Uterus (tissue), 3 donors: ENCODE measurements at regions not wholly inside any gene's neighbourhood (a gene's known extent, or its start where the extent isn't known, plus 50 kb on each side); places are given as distances from the start of the nearest gene placed in this dataset.

ENCODE experiments used
- DNase-seq, 2 donors: peaks; one replicate each; pipeline ENCODE4 v3.0.0-alpha.2; 2019 to 2020
- H3K27ac ChIP-seq, 2 donors: fragments of 200-600 bp; sonication (generic); 1 replicate in 1 of 2; 2 replicates in 1 of 2; pipeline ENCODE4 v1.5.1; 2016 to 2018
- H3K27me3 ChIP-seq, 2 donors: fragments of 200-600 bp; sonication (generic); one replicate each; pipeline ENCODE4 v1.5.1; 2018 to 2019; ENCODE audit warnings: control low read depth in 1 of 2
- H3K36me3 ChIP-seq, 2 donors: fragments of 200-600 bp; sonication (generic); one replicate each; pipeline ENCODE4 v1.5.1; 2019; ENCODE audit warnings: control low read depth in 1 of 2
- H3K4me1 ChIP-seq, 2 donors: fragments of 200-600 bp; sonication (generic); one replicate each; pipeline ENCODE4 v1.5.1; 2018 to 2019; ENCODE audit warnings: control low read depth in 1 of 2
- H3K4me3 ChIP-seq, 2 donors: fragments of 200-600 bp; sonication (generic); 1 replicate in 1 of 2; 2 replicates in 1 of 2; pipeline ENCODE4 v1.5.1; 2018 to 2019; ENCODE audit warnings: mild to moderate bottlenecking in 1 of 2
- H3K9me3 ChIP-seq, 2 donors: fragments of 200-600 bp; sonication (generic); one replicate each; pipeline ENCODE4 v1.5.1; 2019; ENCODE audit warnings: control low read depth in 1 of 2
- POLR2A ChIP-seq, 2 donors: fragments of 450-650 bp; IDR thresholded peaks; one replicate each; pipeline ENCODE4 v1.6.1; 2016; ENCODE audit warnings: antibody characterized with exemption in 2 of 2, mild to moderate bottlenecking in 1 of 2, moderate library complexity in 1 of 2
- intact Hi-C: fragments of 100-400 bp; cut with DNase I; formaldehyde crosslinking; loops from one replicate; pipeline ENCODE4 v1.15.1; 2023; ENCODE audit warnings: low total_unique reads
- TF ChIP-seq, protein P1 (sequence below), 4 experiments: fragments of 200-600 bp in 2 of 4; fragments of 450-650 bp in 2 of 4; sonication (generic) in 2 of 4; IDR thresholded peaks; one replicate each; pipeline ENCODE4 v1.5.1; 2016 to 2019; ENCODE audit warnings: antibody characterized with exemption in 4 of 4, mild to moderate bottlenecking in 2 of 4, moderate library complexity in 1 of 4
- donor health status: DM: yes; HTN: yes; CAD: no.

DNA sequence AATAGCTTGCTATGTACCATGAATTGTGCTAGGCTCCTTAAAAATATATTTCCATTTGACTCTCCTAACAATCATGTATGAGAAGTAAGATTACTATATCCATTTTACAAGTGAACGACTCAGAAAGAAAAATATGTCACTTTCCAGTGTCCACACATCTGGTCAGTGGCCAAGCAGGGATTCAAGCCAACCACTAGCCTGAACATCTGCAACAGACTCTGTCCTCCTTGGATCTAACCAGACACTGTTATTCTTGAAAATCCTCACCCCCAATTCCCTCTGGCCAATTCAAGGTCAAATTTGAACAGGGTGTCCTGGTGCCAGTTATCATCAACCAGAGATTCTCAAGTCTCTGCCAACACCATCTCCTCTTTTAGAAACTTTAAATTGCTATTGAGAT, 344.1 kb upstream of the WWC1 start:
- H3K4me1 ChIP-seq, result no peaks in the 10 kb centered on the region
- H3K36me3 ChIP-seq, result no peaks in the 10 kb centered on the region
- no peaks in the 10 kb centered on the region for H3K27me3 ChIP-seq
- intact Hi-C loops, result no loop called here
- H3K27ac ChIP-seq, result no peak overlapping the region
- no peak for TF ChIP-seq POLR2A (IDR thresholded peaks at IDR 0.05)
- TF ChIP-seq, protein P1, sequence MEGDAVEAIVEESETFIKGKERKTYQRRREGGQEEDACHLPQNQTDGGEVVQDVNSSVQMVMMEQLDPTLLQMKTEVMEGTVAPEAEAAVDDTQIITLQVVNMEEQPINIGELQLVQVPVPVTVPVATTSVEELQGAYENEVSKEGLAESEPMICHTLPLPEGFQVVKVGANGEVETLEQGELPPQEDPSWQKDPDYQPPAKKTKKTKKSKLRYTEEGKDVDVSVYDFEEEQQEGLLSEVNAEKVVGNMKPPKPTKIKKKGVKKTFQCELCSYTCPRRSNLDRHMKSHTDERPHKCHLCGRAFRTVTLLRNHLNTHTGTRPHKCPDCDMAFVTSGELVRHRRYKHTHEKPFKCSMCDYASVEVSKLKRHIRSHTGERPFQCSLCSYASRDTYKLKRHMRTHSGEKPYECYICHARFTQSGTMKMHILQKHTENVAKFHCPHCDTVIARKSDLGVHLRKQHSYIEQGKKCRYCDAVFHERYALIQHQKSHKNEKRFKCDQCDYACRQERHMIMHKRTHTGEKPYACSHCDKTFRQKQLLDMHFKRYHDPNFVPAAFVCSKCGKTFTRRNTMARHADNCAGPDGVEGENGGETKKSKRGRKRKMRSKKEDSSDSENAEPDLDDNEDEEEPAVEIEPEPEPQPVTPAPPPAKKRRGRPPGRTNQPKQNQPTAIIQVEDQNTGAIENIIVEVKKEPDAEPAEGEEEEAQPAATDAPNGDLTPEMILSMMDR (IDR thresholded peaks at IDR 0.05), result no peak
- no peak overlapping the region for H3K4me3 ChIP-seq
- DNase-seq, result no peak
- H3K9me3 ChIP-seq, result no peaks in the 10 kb centered on the region

DNA sequence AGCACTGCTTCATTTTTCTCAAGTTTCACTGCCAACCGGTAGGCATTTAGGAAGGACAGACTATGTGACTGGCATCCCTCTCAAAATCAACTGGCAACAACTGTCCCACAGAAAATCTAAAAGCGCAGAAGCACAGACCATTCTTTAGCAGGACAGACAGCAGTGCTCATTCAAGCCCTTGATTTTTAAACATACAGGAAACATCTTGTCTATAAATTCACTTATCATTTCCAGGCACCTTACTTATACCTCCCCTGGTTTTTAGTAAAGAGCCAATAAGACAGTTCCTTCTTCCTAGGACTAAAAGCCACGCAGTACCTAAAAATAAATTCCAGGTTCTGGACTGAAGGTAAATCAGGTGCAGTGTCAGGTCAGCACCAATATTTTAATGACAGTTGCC, 343.2 kb upstream of the WWC1 start:
- Histone ChIP-seq H3K9me3 (no peaks in the 10 kb centered on the region), H3K27ac (no peak overlapping the region), H3K4me1 (no peaks in the 10 kb centered on the region), H3K27me3 (no peaks in the 10 kb centered on the region), H3K36me3 (no peaks in the 10 kb centered on the region), H3K4me3 (no peak overlapping the region)
- no peak for TF ChIP-seq POLR2A (IDR thresholded peaks at IDR 0.05)
- TF ChIP-seq, protein P1 (IDR thresholded peaks at IDR 0.05), result no peak
- DNase-seq, result no peak
- intact Hi-C loops, result no loop called here

DNA sequence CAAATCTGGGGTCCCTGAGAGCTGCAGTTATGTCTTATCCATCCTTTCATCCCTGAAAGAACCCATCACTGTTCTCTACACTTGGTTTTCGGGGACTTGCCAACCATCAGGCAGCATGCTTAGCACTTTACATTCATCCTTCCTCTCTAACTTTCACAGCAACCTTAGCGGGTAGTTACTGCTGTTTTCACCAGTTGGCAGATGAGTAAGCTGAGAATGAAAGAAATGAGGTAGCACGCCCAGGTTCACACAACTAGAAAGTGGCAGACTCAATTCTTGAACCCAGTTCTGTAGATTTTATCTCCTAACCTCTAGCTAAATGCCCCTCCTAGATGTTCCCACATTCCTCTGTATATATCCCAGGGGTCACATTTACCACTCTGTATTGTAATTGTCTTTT, 342.0 kb upstream of the WWC1 start:
- H3K9me3 ChIP-seq, result no peaks in the 10 kb centered on the region
- DNase-seq, result no peak
- no peak overlapping the region for H3K4me3 ChIP-seq
- no peaks in the 10 kb centered on the region for H3K27me3 ChIP-seq
- intact Hi-C loops, result no loop called here
- no peaks in the 10 kb centered on the region for H3K4me1 ChIP-seq
- H3K36me3 ChIP-seq, result no peaks in the 10 kb centered on the region
- H3K27ac ChIP-seq, result no peak overlapping the region
- no peak for TF ChIP-seq POLR2A (IDR thresholded peaks at IDR 0.05)
- TF ChIP-seq, protein P1 (IDR thresholded peaks at IDR 0.05), result no peak

DNA sequence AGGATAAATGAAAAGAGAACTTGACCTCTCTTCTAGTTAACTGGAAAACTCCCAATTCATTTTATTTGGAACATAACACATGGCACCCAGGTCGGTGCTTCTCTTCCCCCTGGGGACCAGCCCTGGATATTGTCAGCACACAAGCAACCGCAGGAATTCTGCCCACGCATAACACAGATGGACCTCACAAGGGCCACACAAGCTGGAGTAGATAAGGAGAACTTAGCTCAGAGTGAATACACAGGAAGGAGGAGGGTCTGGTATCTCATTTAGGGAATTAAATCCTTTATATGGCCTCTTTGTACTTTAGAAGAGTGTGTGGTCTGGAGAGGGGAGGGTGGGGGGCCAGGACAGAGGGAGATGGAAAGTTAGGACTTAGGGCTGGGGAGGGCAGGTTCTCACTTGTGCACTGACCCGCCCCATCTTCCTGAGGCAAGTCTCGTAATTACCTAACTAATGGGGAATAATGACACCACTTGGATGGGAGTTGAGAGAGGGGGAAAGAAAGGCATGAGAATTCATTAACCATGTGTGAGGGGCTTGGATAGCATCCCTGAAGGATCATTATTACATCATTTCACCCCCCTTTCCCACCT, 341.2 kb upstream of the WWC1 start:
- H3K4me1 ChIP-seq, result no peaks in the 10 kb centered on the region
- DNase-seq, result no peak
- intact Hi-C loops, result no loop called here

DNA sequence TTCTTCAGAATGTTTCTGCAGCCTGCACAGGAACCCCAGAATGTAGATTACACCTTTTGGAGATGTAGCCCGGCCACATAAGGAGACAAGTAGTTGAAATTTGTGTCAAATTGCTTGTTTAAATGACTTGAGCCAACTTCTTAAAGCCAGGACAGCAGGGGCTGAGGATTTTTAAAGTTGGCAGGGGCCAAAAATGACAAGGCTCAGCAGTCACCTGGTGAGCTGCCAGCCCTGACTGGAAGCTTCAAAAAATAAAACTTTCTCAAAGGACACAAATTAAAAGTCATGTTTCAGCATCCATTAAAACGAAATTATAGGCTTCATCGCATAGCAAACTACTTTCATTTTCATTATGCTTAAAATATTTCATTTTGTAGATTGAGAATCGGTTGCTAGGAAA, 340.3 kb upstream of the WWC1 start:
- no peak for DNase-seq
- Histone ChIP-seq H3K4me1 (no peaks in the 10 kb centered on the region), H3K9me3 (no peaks in the 10 kb centered on the region), H3K4me3 (no peak overlapping the region), H3K27me3 (no peaks in the 10 kb centered on the region), H3K27ac (no peak overlapping the region), H3K36me3 (no peaks in the 10 kb centered on the region)
- intact Hi-C loops, result no loop called here
- no peak for TF ChIP-seq POLR2A (IDR thresholded peaks at IDR 0.05)
- TF ChIP-seq, protein P1 (IDR thresholded peaks at IDR 0.05), result no peak

More for the DNA sequence above, 341.2 kb upstream of the WWC1 start:
- Histone ChIP-seq H3K4me3 (no peak overlapping the region), H3K27ac (no peak overlapping the region), H3K9me3 (no peaks in the 10 kb centered on the region), H3K36me3 (no peaks in the 10 kb centered on the region), H3K27me3 (no peaks in the 10 kb centered on the region)
- TF ChIP-seq, protein P1 (IDR thresholded peaks at IDR 0.05), result no peak
- no peak for TF ChIP-seq POLR2A (IDR thresholded peaks at IDR 0.05)
